K562 (cell line): ENCODE measurements at regions not wholly inside any gene's neighbourhood (a gene's known extent, or its start where the extent isn't known, plus 50 kb on each side); places are given as distances from the start of the nearest gene placed in this dataset.

Experiments used
- ATAC-seq: fragments of 200-7000 bp; cut with Tn5 transposase; 3 replicates; pipeline ENCODE4 v1.9.1; 2020; ENCODE audit warnings: moderate library complexity
- BruUV-seq: library from RNA; stranded (reverse); fragments of 400-500 nt; replicated peaks from 2 replicates; lab custom pipeline; 2021; lab: Mats Ljungman, UMichigan
- CTCF ChIA-PET: fragments of 300-600 bp; formaldehyde crosslinking; extraction: SDS; loops from one replicate; lab custom pipeline; 2021; ENCODE audit warnings: low intra/inter-chr PET ratio; lab: Yijun Ruan, JAX
- POLR2A ChIA-PET: fragments of 300-600, 350-650 bp; sonication (Branson Sonifier 250); formaldehyde crosslinking; extraction: SDS; loops from one replicate; lab custom pipeline; 2021; ENCODE audit warnings: antibody characterized with exemption, inconsistent platforms; lab: Yijun Ruan, JAX
- DNase-seq, 4 experiments: peaks; one replicate each; pipeline versions ENCODE4 v3.0.0 to v3.0.0-alpha.2; 2011 to 2018; ENCODE audit warnings: low spot score in 3 of 4, mixed read lengths in 3 of 4; ENCODE audit errors: extremely low read depth in 1 of 4
- FAIRE-seq: peaks from 2 replicates; lab custom pipeline; 2011; peaks lifted over from hg19 to GRCh38; lab: Jason Lieb, UNC
- H2AFZ ChIP-seq: 2 replicates; pipeline ENCODE4 v1.6.0; 2011; ENCODE audit warnings: low read depth, low read length, control low read depth, inconsistent platforms
- H3K27ac ChIP-seq: fragments of 200-600 bp; 3 replicates; pipeline ENCODE4 v1.8.0; 2011; ENCODE audit warnings: low read depth, mild to moderate bottlenecking, control low read depth, inconsistent platforms, low read length, moderate library complexity, mixed read lengths; ENCODE audit errors: extremely low read depth
- H3K27me3 ChIP-seq, 2 experiments: fragments of 300-600 bp in 1 of 2; 2 replicates in 1 of 2; 3 replicates in 1 of 2; pipeline versions ENCODE4 v1.6.0 to v1.8.0; 2011; ENCODE audit warnings: inconsistent platforms in 2 of 2, low read length in 2 of 2, mild to moderate bottlenecking in 1 of 2, mixed read lengths in 1 of 2, moderate library complexity in 1 of 2; ENCODE audit not compliant: control insufficient read depth in 2 of 2, insufficient read depth in 2 of 2
- H3K36me3 ChIP-seq: fragments of 300-600 bp; 3 replicates; pipeline ENCODE4 v1.8.0; 2011; ENCODE audit warnings: mild to moderate bottlenecking, low read length, inconsistent platforms; ENCODE audit not compliant: control insufficient read depth, insufficient read depth
- H3K4me1 ChIP-seq, 2 experiments: fragments of 200-600 bp in 1 of 2; replicated peaks in 1 of 2; 2 replicates in 1 of 2; 3 replicates in 1 of 2; pipeline versions ENCODE4 v1.5.1 to v1.8.0; 2011; ENCODE audit warnings: inconsistent platforms in 2 of 2, low read length in 2 of 2, mild to moderate bottlenecking in 1 of 2, mixed read lengths in 1 of 2, moderate library complexity in 1 of 2; ENCODE audit not compliant: control insufficient read depth in 2 of 2, insufficient read depth in 2 of 2
- H3K4me2 ChIP-seq: 2 replicates; pipeline ENCODE4 v1.6.1; 2011; ENCODE audit warnings: low read length, control low read depth, inconsistent platforms, mixed read lengths; ENCODE audit not compliant: insufficient read depth
- H3K4me3 ChIP-seq: fragments of 200-600 bp; sonication (generic), shearing (Covaris generic); 2 replicates; pipeline ENCODE4 v1.5.1; 2016; ENCODE audit warnings: control low read depth, inconsistent platforms
- H3K79me2 ChIP-seq: fragments of 200-600 bp; 3 replicates; pipeline ENCODE4 v1.8.0; 2011; ENCODE audit warnings: low read length, inconsistent platforms; ENCODE audit not compliant: control insufficient read depth, insufficient read depth
- H3K9ac ChIP-seq, 2 experiments: 2 replicates each; pipeline versions ENCODE4 v1.6.0 to v1.6.1; 2011; ENCODE audit warnings: low read depth in 2 of 2, low read length in 2 of 2, control low read depth in 1 of 2, inconsistent platforms in 1 of 2, mild to moderate bottlenecking in 1 of 2, mixed read lengths in 1 of 2; ENCODE audit not compliant: insufficient read depth in 1 of 2
- H3K9me1 ChIP-seq: one replicate; pipeline ENCODE4 v1.6.0; 2011; ENCODE audit warnings: inconsistent platforms, mild to moderate bottlenecking, low read length, moderate library complexity; ENCODE audit not compliant: control insufficient read depth, insufficient read depth
- H3K9me3 ChIP-seq: replicated peaks from 2 replicates; pipeline ENCODE4 v1.5.1; 2011; ENCODE audit warnings: low read depth, low read length, inconsistent platforms; ENCODE audit not compliant: control insufficient read depth, insufficient read depth
- H4K20me1 ChIP-seq: replicated peaks from 2 replicates; pipeline ENCODE4 v1.6.1; 2011; ENCODE audit warnings: low read length, inconsistent platforms, mixed read lengths; ENCODE audit not compliant: control insufficient read depth, insufficient read depth
- BCL6 ChIP-seq: fragments of 250-450 bp; sonication (Bioruptor Pico); IDR thresholded peaks from 2 replicates; pipeline ENCODE4 v1.4.0; 2020
- CHCHD3 ChIP-seq: fragments of 250-450 bp; sonication (Bioruptor Pico); IDR thresholded peaks from 2 replicates; pipeline ENCODE4 v2.1.2; 2022; ENCODE audit warnings: mild to moderate bottlenecking
- MEIS2 ChIP-seq: fragments of 450-650 bp; IDR thresholded peaks from 2 replicates; pipeline ENCODE4 v1.6.1; 2014; ENCODE audit warnings: mild to moderate bottlenecking; ENCODE audit not compliant: partially characterized antibody
- TAF9B ChIP-seq: fragments of 450-650 bp; IDR thresholded peaks from 2 replicates; pipeline ENCODE4 v1.6.1; 2018; ENCODE audit warnings: mild to moderate bottlenecking; ENCODE audit not compliant: partially characterized antibody
- ZNF165 ChIP-seq: fragments of 250-450 bp; sonication (Bioruptor Pico); IDR thresholded peaks from 2 replicates; pipeline ENCODE4 v1.4.0; 2020; ENCODE audit warnings: borderline replicate concordance
- ZNF197 ChIP-seq: fragments of 200-800 bp; sonication (Bioruptor generic); IDR thresholded peaks from 2 replicates; pipeline ENCODE4 v1.6.1; 2016; ENCODE audit warnings: low read depth, missing genetic modification characterization, missing compliant biosample characterization
- ZNF212 ChIP-seq: fragments of 450-650 bp; formaldehyde crosslinking; IDR thresholded peaks from 2 replicates; pipeline ENCODE4 v1.4.0; 2020; ENCODE audit warnings: mild to moderate bottlenecking
- WGBS: fragments of 100-300 bp; shearing (Covaris generic); methylation state at CpG from one replicate; pipeline ENCODE4 v1.1.6; 2016; ENCODE audit warnings: low coverage, mixed read lengths; ENCODE audit not compliant: insufficient coverage; ENCODE audit errors: missing lambda C conversion rate; 5-methylcytosine and 5-hydroxymethylcytosine counted together
- in situ Hi-C: fragments of 300-500 bp; cut with MboI; formaldehyde crosslinking; loops from 4 replicates; pipeline ENCODE4 v1.15.0; 2018; ENCODE audit warnings: inconsistent platforms, mixed read lengths
- intact Hi-C: fragments of 100-400 bp; cut with micrococcal nuclease; formaldehyde crosslinking; loops from 2 replicates; pipeline ENCODE4 v1.14.2; 2022
- TF ChIP-seq, protein P1 (sequence below), 3 experiments: IDR thresholded peaks in 2 of 3; conservative IDR thresholded peaks in 1 of 3; 2 replicates each; pipeline ENCODE4 v1.5.1; 2011 to 2012; ENCODE audit warnings: low read length in 3 of 3, mild to moderate bottlenecking in 3 of 3, control low read depth in 2 of 3, improper control_type of control experiment in 1 of 3, inconsistent platforms in 1 of 3, low read depth in 1 of 3, mixed read lengths in 1 of 3, moderate library complexity in 1 of 3; ENCODE audit not compliant: insufficient read depth in 2 of 3
- TF ChIP-seq, protein P2 (sequence below): sonication (generic); formaldehyde crosslinking; IDR thresholded peaks from 2 replicates; pipeline ENCODE4 v1.8.0; 2023; ENCODE audit warnings: mild to moderate bottlenecking, missing genetic modification reagents
- TF ChIP-seq, protein P3 (sequence below): fragments of 250-450 bp; sonication (Bioruptor Pico); IDR thresholded peaks from 2 replicates; pipeline ENCODE4 v1.9.0; 2021; ENCODE audit warnings: mild to moderate bottlenecking, inconsistent platforms

- no peak for ATAC-seq
- no peaks in the 10 kb centered on the region for H3K79me2 ChIP-seq
- CTCF ChIA-PET: interaction anchor here (0.5 kb wide), 1 partner anchor 579 kb away, joined by 3 read pairs; no protein-coding TSS in a partner anchor
Observed at GRCh38 chr12:90111791-90112580, 403.3 kb upstream of the ATP2B1 start.

GRCh38 chr12:90106568-90106967 lies 397.9 kb upstream of the ATP2B1 start:
- DNase-seq: no peak
- H3K27me3 ChIP-seq: no peaks in the 10 kb centered on the region
- H3K9ac ChIP-seq: no peak overlapping the region
- H2AFZ ChIP-seq: no peak overlapping the region
- H3K9me3 ChIP-seq: no peaks in the 10 kb centered on the region
- H3K79me2 ChIP-seq: no peaks in the 10 kb centered on the region
- intact Hi-C loops: no loop called here
- no peak for ATAC-seq
- in situ Hi-C loops: no loop called here
- no peak for FAIRE-seq
- no TSS peak for BruUV-seq
- no peaks in the 10 kb centered on the region for H3K9me1 ChIP-seq
- CTCF ChIA-PET: no interaction called here
- H4K20me1 ChIP-seq: no peaks in the 10 kb centered on the region
- WGBS: 3% methylated on average over 3 of the region's 3 CpGs
- no peak overlapping the region for H3K27ac ChIP-seq
- H3K4me2 ChIP-seq: no peak overlapping the region
- H3K4me1 ChIP-seq: no peaks in the 10 kb centered on the region
- POLR2A ChIA-PET: no interaction called here
- no peak overlapping the region for H3K4me3 ChIP-seq
- H3K36me3 ChIP-seq: no peaks in the 10 kb centered on the region
- TF ChIP-seq, protein P1, sequence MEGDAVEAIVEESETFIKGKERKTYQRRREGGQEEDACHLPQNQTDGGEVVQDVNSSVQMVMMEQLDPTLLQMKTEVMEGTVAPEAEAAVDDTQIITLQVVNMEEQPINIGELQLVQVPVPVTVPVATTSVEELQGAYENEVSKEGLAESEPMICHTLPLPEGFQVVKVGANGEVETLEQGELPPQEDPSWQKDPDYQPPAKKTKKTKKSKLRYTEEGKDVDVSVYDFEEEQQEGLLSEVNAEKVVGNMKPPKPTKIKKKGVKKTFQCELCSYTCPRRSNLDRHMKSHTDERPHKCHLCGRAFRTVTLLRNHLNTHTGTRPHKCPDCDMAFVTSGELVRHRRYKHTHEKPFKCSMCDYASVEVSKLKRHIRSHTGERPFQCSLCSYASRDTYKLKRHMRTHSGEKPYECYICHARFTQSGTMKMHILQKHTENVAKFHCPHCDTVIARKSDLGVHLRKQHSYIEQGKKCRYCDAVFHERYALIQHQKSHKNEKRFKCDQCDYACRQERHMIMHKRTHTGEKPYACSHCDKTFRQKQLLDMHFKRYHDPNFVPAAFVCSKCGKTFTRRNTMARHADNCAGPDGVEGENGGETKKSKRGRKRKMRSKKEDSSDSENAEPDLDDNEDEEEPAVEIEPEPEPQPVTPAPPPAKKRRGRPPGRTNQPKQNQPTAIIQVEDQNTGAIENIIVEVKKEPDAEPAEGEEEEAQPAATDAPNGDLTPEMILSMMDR (IDR thresholded peaks at IDR 0.05 in 2 of 3, conservative IDR thresholded peaks at IDR 0.05 in 1 of 3; ENCODE audit: insufficient read depth in 2 of 3, low read depth in 1 of 3, low read length in 3 of 3): no peak
- TF ChIP-seq TAF9B (no peak), MEIS2 (no peak), ZNF165 (no peak), ZNF197 (CRISPR knock-in tag) (no peak)
- TF ChIP-seq, protein P2, sequence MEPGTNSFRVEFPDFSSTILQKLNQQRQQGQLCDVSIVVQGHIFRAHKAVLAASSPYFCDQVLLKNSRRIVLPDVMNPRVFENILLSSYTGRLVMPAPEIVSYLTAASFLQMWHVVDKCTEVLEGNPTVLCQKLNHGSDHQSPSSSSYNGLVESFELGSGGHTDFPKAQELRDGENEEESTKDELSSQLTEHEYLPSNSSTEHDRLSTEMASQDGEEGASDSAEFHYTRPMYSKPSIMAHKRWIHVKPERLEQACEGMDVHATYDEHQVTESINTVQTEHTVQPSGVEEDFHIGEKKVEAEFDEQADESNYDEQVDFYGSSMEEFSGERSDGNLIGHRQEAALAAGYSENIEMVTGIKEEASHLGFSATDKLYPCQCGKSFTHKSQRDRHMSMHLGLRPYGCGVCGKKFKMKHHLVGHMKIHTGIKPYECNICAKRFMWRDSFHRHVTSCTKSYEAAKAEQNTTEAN (CRISPR knock-in tag): no peak
- TF ChIP-seq, protein P3, sequence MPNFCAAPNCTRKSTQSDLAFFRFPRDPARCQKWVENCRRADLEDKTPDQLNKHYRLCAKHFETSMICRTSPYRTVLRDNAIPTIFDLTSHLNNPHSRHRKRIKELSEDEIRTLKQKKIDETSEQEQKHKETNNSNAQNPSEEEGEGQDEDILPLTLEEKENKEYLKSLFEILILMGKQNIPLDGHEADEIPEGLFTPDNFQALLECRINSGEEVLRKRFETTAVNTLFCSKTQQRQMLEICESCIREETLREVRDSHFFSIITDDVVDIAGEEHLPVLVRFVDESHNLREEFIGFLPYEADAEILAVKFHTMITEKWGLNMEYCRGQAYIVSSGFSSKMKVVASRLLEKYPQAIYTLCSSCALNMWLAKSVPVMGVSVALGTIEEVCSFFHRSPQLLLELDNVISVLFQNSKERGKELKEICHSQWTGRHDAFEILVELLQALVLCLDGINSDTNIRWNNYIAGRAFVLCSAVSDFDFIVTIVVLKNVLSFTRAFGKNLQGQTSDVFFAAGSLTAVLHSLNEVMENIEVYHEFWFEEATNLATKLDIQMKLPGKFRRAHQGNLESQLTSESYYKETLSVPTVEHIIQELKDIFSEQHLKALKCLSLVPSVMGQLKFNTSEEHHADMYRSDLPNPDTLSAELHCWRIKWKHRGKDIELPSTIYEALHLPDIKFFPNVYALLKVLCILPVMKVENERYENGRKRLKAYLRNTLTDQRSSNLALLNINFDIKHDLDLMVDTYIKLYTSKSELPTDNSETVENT: no peak

More at GRCh38 chr12:90111791-90112580, 403.3 kb upstream of the ATP2B1 start:
- no peak overlapping the region for H2AFZ ChIP-seq
- no peak overlapping the region for H3K27ac ChIP-seq
- DNase-seq (no peak), FAIRE-seq (no peak)
- H3K4me1 ChIP-seq: no peaks in the 10 kb centered on the region
- H3K27me3 ChIP-seq: no peaks in the 10 kb centered on the region
- no peak overlapping the region for H3K9ac ChIP-seq
- no peaks in the 10 kb centered on the region for H4K20me1 ChIP-seq
- intact Hi-C loops (no loop called here), in situ Hi-C loops (no loop called here)
- H3K4me2 ChIP-seq: no peak overlapping the region
- H3K36me3 ChIP-seq: no peaks in the 10 kb centered on the region
- no peak overlapping the region for H3K4me3 ChIP-seq
- no peaks in the 10 kb centered on the region for H3K9me1 ChIP-seq
- TF ChIP-seq CHCHD3 (CRISPR knock-in tag): no peak
- TF ChIP-seq ZNF212: no peak
- no peak for TF ChIP-seq BCL6 (CRISPR knock-in tag)
- H3K9me3 ChIP-seq: no peaks in the 10 kb centered on the region
- POLR2A ChIA-PET: no interaction called here
- no TSS peak for BruUV-seq
- under 1% methylated on average over 10 of the region's 10 CpGs for WGBS
